ENCODE measurements at regions not wholly inside any gene's neighbourhood (a gene's known extent, or its start where the extent isn't known, plus 50 kb on each side); places are given as distances from the start of the nearest gene placed in this dataset.
"Not testable (repeated sequence)": the region's sequence is repeated elsewhere in the genome, so short reads cannot be mapped to it uniquely, and the experiment has no call there.

DNA sequence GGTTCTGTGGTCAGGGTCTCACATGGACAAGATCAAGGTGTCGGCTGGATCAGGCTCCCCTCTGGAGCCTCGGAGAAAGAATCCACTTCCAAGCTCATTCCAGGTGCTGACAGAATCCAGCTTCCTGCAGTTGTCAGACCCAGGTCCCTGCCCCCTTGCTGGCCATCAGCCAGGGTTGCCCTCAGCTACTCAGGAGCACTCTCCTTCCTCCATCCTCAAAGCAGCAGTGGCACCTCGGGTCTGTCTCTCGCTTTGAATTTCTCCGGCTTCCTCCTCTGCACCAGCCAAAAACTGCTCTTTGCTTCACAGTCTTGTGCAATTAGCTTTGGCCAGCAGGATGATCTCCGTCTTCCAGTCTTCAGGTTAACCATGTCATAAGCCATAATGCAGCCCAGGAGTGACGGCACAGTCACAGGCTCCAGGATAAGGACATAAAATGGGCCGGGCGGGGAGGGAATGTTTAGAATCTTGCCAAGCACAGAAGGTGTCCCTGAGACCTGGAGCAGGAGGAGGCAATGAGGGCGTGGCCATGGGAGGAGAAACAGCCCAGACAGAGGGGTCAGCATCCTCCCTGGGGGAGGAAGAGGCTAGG is 79.4 kb upstream of the SLC25A33 start:
- DNase-seq (ENCODE audit: low read depth) (no peak), FAIRE-seq (no peak)
- H3K9me3 ChIP-seq (ENCODE audit: insufficient read depth, low read depth, low read length), result no peaks in the 10 kb centered on the region
- no peak overlapping the region for H3K9ac ChIP-seq (ENCODE audit: low read length)
- H3K4me3 ChIP-seq (ENCODE audit: insufficient read depth, low read depth, low read length), result no peak overlapping the region
- Mint-ChIP-seq H3K4me1 (ENCODE audit: low read depth, unreplicated experiment) (no peaks in the 10 kb centered on the region), H3K27me3 (ENCODE audit: low read depth, unreplicated experiment) (peaks cover 7% of the 10 kb centered on the region), H3K4me3 (ENCODE audit: unreplicated experiment) (no peak overlapping the region), H3K36me3 (ENCODE audit: low read depth, unreplicated experiment) (no peaks in the 10 kb centered on the region), H3K9me3 (ENCODE audit: unreplicated experiment) (no peaks in the 10 kb centered on the region), H3K27ac (ENCODE audit: unreplicated experiment) (no peak overlapping the region)
- no peaks in the 10 kb centered on the region for H3K27me3 ChIP-seq (ENCODE audit: insufficient read depth, low read length)
- TF ChIP-seq EZH2 (IDR thresholded peaks at IDR 0.05; ENCODE audit: insufficient read depth, low read length), result no peak
- TF ChIP-seq, protein P1, sequence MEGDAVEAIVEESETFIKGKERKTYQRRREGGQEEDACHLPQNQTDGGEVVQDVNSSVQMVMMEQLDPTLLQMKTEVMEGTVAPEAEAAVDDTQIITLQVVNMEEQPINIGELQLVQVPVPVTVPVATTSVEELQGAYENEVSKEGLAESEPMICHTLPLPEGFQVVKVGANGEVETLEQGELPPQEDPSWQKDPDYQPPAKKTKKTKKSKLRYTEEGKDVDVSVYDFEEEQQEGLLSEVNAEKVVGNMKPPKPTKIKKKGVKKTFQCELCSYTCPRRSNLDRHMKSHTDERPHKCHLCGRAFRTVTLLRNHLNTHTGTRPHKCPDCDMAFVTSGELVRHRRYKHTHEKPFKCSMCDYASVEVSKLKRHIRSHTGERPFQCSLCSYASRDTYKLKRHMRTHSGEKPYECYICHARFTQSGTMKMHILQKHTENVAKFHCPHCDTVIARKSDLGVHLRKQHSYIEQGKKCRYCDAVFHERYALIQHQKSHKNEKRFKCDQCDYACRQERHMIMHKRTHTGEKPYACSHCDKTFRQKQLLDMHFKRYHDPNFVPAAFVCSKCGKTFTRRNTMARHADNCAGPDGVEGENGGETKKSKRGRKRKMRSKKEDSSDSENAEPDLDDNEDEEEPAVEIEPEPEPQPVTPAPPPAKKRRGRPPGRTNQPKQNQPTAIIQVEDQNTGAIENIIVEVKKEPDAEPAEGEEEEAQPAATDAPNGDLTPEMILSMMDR (IDR thresholded peaks at IDR 0.05; ENCODE audit: insufficient read depth, low read depth, low read length), result no peak
- no peak overlapping the region for H3K4me2 ChIP-seq (ENCODE audit: low read length)
- no peaks in the 10 kb centered on the region for H3K4me1 ChIP-seq (ENCODE audit: insufficient read depth, low read length)
- no peaks in the 10 kb centered on the region for H4K20me1 ChIP-seq (ENCODE audit: insufficient read depth, low read length)
- H3K36me3 ChIP-seq (ENCODE audit: insufficient read depth, low read length), result no peaks in the 10 kb centered on the region
- no peak overlapping the region for H3K27ac ChIP-seq (ENCODE audit: low read depth, low read length)
- H2AFZ ChIP-seq (ENCODE audit: low read depth, low read length), result no peak overlapping the region
- H3K79me2 ChIP-seq (ENCODE audit: insufficient read depth, low read length), result no peaks in the 10 kb centered on the region

DNA sequence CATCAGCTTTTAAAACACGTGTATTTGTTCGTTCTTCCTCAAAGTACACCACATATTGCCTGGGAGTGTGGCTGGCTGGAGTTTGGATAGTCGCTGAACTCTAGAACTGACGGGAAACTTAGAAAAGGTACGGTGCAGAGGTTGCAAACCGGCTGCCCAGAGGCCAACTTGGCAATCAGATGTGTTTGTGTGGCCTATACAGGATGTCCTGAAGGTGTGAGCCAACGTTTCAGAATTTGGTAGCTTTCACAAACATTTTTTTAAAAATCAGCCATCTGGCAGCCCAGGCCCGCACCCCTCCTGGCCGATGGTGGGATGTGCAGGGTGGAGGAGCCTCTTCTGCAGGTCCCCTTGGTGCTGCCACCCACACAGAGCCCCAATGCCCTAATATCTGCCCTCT is 73.6 kb upstream of the SLC25A33 start:
- Mint-ChIP-seq H3K4me1 (ENCODE audit: low read depth, unreplicated experiment) (no peaks in the 10 kb centered on the region), H3K9me3 (ENCODE audit: unreplicated experiment) (no peaks in the 10 kb centered on the region), H3K27ac (ENCODE audit: unreplicated experiment) (no peak overlapping the region), H3K4me3 (ENCODE audit: unreplicated experiment) (no peak overlapping the region), H3K27me3 (ENCODE audit: low read depth, unreplicated experiment) (peaks cover 28% of the 10 kb centered on the region), H3K36me3 (ENCODE audit: low read depth, unreplicated experiment) (no peaks in the 10 kb centered on the region)
- Histone ChIP-seq H3K27me3 (ENCODE audit: insufficient read depth, low read length) (peaks cover 8% of the 10 kb centered on the region), H4K20me1 (ENCODE audit: insufficient read depth, low read length) (no peaks in the 10 kb centered on the region), H3K4me3 (ENCODE audit: insufficient read depth, low read depth, low read length) (no peak overlapping the region), H3K4me2 (ENCODE audit: low read length) (no peak overlapping the region), H3K36me3 (ENCODE audit: insufficient read depth, low read length) (no peaks in the 10 kb centered on the region), H3K79me2 (ENCODE audit: insufficient read depth, low read length) (no peaks in the 10 kb centered on the region), H3K4me1 (ENCODE audit: insufficient read depth, low read length) (peaks cover 5% of the 10 kb centered on the region), H2AFZ (ENCODE audit: low read depth, low read length) (no peak overlapping the region), H3K9me3 (ENCODE audit: insufficient read depth, low read depth, low read length) (no peaks in the 10 kb centered on the region), H3K9ac (ENCODE audit: low read length) (no peak overlapping the region), H3K27ac (ENCODE audit: low read depth, low read length) (no peak overlapping the region)
- no peak for TF ChIP-seq EZH2 (IDR thresholded peaks at IDR 0.05; ENCODE audit: insufficient read depth, low read length)
- DNase-seq (ENCODE audit: low read depth) (no peak), FAIRE-seq (no peak)

DNA sequence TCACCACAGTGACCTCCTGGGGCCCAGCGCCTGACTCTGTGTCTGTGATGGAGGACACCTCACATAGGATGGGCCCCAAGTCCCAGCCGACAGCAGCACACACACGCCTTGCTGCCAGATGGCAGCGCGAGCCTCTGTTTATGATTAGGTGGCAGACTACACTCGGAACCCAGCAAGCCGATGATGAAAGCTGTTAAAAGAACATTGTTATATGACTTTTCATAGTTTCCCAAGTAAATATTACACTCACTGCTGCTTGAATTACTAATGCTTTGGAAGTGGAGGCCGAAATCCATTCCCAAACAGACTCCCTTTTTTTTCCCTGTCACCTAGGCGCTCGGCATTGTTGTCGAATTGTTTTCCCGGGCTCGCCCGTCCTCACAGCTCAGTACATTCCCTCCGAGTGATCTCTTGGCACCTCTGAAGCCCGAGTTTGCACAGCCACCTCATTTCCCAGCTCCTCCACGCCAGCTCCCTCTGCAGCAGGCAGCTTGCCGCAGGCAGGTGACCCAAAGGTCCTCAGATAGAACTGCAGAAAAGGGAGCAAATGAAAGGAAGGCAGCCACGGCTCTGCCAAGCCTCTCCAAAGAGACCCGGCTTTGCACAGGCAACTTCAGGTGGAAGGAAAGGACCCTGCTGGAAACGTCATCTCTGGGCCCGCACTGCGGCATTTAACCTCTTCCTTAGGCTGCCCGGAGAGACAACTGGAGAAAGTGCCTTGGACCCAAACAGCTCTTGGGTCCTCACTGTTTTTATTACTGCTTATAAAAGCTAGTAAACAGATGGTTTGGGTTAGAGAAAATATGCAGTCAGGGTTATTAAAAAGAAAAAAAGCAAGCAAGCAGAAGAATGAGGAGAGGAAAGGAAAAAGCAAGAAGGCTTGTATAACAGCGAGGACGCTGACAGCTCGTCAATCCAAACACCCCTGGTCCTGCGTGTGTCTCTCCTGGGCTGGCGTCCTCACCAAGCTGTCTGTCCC is 72.2 kb upstream of the SLC25A33 start:
- no peak overlapping the region for H3K27ac Mint-ChIP-seq (ENCODE audit: unreplicated experiment)
- no peak for FAIRE-seq
- H3K27me3 Mint-ChIP-seq (ENCODE audit: low read depth, unreplicated experiment), result peaks cover 28% of the 10 kb centered on the region
- no peak overlapping the region for H3K9ac ChIP-seq (ENCODE audit: low read length)
- no peaks in the 10 kb centered on the region for H3K79me2 ChIP-seq (ENCODE audit: insufficient read depth, low read length)
- peaks cover 8% of the 10 kb centered on the region for H3K27me3 ChIP-seq (ENCODE audit: insufficient read depth, low read length)
- no peaks in the 10 kb centered on the region for H3K9me3 ChIP-seq (ENCODE audit: insufficient read depth, low read depth, low read length)
- no peak for TF ChIP-seq EZH2 (IDR thresholded peaks at IDR 0.05; ENCODE audit: insufficient read depth, low read length)
- TF ChIP-seq, protein P1 (IDR thresholded peaks at IDR 0.05; ENCODE audit: insufficient read depth, low read depth, low read length), result no peak
- no peak overlapping the region for H3K4me3 ChIP-seq (ENCODE audit: insufficient read depth, low read depth, low read length)
- no peaks in the 10 kb centered on the region for H4K20me1 ChIP-seq (ENCODE audit: insufficient read depth, low read length)
- peaks cover 5% of the 10 kb centered on the region for H3K4me1 ChIP-seq (ENCODE audit: insufficient read depth, low read length)
- no peak for DNase-seq (ENCODE audit: low read depth)
- H3K4me1 Mint-ChIP-seq (ENCODE audit: low read depth, unreplicated experiment), result no peaks in the 10 kb centered on the region
- H3K4me2 ChIP-seq (ENCODE audit: low read length), result peak overlapping the region; percentile 20
- no peaks in the 10 kb centered on the region for H3K36me3 ChIP-seq (ENCODE audit: insufficient read depth, low read length)
- H3K9me3 Mint-ChIP-seq (ENCODE audit: unreplicated experiment), result no peaks in the 10 kb centered on the region
- H3K4me3 Mint-ChIP-seq (ENCODE audit: unreplicated experiment), result no peak overlapping the region
- no peak overlapping the region for H3K27ac ChIP-seq (ENCODE audit: low read depth, low read length)
- H2AFZ ChIP-seq (ENCODE audit: low read depth, low read length), result peak overlapping the region; percentile 47
- H3K36me3 Mint-ChIP-seq (ENCODE audit: low read depth, unreplicated experiment), result no peaks in the 10 kb centered on the region

DNA sequence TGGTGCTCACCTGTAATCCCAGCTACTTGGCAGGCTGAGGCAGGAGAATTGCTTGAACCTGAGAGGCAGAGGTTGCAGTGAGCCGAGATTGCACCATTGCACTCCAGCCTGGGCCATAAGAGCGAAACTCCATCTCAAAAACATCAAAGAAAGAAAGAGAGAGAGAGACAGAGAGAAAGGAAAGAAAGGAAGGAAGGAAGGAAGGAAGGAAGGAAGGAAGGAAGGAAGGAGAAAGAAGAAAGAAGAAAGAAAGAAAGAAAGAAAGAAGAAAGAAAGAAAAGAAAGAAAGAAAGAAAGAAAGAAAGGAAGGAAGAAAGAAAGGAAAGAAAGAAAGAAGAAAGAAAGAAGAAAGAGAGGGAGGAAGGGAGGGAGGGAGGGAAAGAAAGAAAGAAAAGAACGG is 69.4 kb upstream of the SLC25A33 start:
- not testable (repeated sequence) for H3K4me1 Mint-ChIP-seq (ENCODE audit: low read depth, unreplicated experiment); H3K4me3 ChIP-seq (ENCODE audit: insufficient read depth, low read depth, low read length); H3K27ac Mint-ChIP-seq (ENCODE audit: unreplicated experiment); H3K36me3 ChIP-seq (ENCODE audit: insufficient read depth, low read length); H3K79me2 ChIP-seq (ENCODE audit: insufficient read depth, low read length); H3K27ac ChIP-seq (ENCODE audit: low read depth, low read length); DNase-seq (ENCODE audit: low read depth); H3K36me3 Mint-ChIP-seq (ENCODE audit: low read depth, unreplicated experiment); FAIRE-seq; H3K9me3 Mint-ChIP-seq (ENCODE audit: unreplicated experiment); H3K9me3 ChIP-seq (ENCODE audit: insufficient read depth, low read depth, low read length); H3K27me3 ChIP-seq (ENCODE audit: insufficient read depth, low read length); H2AFZ ChIP-seq (ENCODE audit: low read depth, low read length); H4K20me1 ChIP-seq (ENCODE audit: insufficient read depth, low read length); H3K9ac ChIP-seq (ENCODE audit: low read length); H3K4me3 Mint-ChIP-seq (ENCODE audit: unreplicated experiment); H3K4me2 ChIP-seq (ENCODE audit: low read length)
- H3K4me1 ChIP-seq (ENCODE audit: insufficient read depth, low read length), result peaks cover 11% of the 10 kb centered on the region
- peaks cover 28% of the 10 kb centered on the region for H3K27me3 Mint-ChIP-seq (ENCODE audit: low read depth, unreplicated experiment)

All from astrocyte (in vitro differentiated cells and primary cell).